Fibroblast of pulmonary artery (primary cell): ENCODE measurements at regions not wholly inside any gene's neighbourhood (a gene's known extent, or its start where the extent isn't known, plus 50 kb on each side); places are given as distances from the start of the nearest gene placed in this dataset.

Experiments used
- DNase-seq: peaks from one replicate; pipeline ENCODE4 v3.0.0-alpha.2; 2010; ENCODE audit warnings: low read depth
- H3K4me3 ChIP-seq: replicated peaks from 2 replicates; pipeline ENCODE4 v1.5.1; 2011; ENCODE audit warnings: low read depth, mild to moderate bottlenecking, control low read depth, low read length, moderate library complexity
- CTCF ChIP-seq: IDR thresholded peaks from 2 replicates; pipeline ENCODE4 v1.5.1; 2011; ENCODE audit warnings: mild to moderate bottlenecking, control low read depth, low read length, inconsistent platforms; ENCODE audit errors: missing control alignments

DNA sequence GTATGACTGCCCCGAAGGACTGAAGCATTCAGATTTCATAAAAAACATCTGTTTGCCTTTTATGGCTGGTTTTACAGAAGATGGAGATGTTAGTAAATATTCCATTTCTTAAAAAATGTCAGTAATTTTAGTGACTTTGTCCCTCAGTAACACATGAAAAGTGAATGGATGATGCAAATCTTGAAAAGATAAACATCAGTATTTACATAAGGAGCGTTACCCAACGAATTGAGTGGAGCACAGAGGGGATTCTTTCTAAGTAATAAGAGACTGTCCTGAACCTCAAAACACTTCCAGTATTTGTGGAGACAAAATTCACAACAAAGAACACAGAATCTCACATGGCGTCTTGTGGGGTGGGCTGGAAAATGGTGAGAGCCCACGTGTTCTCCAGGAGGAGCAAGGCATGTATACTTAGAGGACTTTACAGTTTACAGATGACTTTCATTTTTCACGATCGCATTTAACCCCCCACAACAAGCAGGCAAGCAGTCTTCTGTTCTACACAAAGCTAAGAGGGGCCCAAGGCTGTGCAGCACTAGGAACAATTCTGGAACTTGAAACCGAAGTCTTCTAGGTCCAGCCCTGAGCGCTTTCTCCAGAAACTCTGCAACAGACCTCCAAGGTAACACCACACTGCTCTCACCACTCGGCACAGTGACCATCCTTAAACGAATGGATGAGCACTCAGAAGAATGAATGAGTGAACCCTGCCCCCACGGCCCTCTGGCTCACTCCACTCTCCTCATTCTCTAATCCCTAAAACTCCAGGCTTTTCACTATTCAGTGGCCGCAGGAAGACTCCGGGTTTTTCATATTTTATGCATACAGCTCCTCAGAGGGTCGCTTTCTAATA is 709.8 kb downstream of the UQCRFS1 start:
- H3K4me3 ChIP-seq, result no peak overlapping the region
- DNase-seq, result no peak
- TF ChIP-seq CTCF, result no peak

DNA sequence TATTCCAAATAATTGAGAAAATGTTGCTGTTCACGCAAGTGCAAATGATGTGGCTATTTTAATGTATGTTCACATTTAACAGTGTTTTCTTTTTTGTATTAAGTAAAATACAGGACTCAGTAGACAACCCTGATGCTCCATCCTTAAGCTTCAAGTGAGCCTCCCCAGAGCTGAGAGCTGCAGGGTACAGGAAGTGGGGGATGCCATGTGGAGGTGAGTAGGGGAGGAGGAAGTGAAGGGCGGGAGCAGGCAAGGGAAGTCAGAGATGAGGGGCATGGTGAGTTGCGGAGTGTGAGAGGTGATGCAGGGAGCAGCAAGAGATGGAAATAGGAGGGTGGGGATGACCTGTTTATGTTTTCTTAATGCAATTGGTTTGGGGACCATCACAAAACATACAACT is 711.0 kb downstream of the UQCRFS1 start:
- no peak for TF ChIP-seq CTCF
- no peak for DNase-seq
- H3K4me3 ChIP-seq, result no peak overlapping the region

GRCh38 chr19:28500982-28501630 is 711.8 kb downstream of the UQCRFS1 start:
- no peak for TF ChIP-seq CTCF
- no peak for DNase-seq

GRCh38 chr19:28500296-28500695 is 712.7 kb downstream of the UQCRFS1 start:
- no peak overlapping the region for H3K4me3 ChIP-seq
- peak; percentile 2 for DNase-seq
- TF ChIP-seq CTCF, result no peak

More at GRCh38 chr19:28500982-28501630, 711.8 kb downstream of the UQCRFS1 start:
- no peak overlapping the region for H3K4me3 ChIP-seq

- no peak overlapping the region for H3K4me3 ChIP-seq
- no peak for DNase-seq
- no peak for TF ChIP-seq CTCF
These were observed 714.5 kb downstream of the UQCRFS1 start for GRCh38 chr19:28498404-28498976.

DNA sequence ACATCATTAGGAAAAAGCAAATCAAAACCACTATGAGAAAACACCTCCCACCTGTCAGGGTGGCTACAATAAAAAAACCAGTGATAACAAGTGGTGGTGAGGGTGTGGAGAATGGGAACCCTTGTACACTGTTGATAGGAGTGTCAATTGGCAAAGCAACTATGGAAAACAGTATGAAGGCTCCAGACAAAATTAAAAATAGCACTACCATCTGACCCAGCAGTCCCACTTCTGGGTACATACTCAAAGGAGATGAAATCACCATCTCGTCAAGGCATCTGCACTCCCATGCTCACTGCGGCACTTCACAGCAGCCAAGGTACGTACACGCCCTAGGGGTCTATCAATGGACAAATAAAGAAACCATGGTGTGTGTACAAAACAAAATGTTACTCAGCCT is 715.1 kb downstream of the UQCRFS1 start:
- DNase-seq, result no peak
- TF ChIP-seq CTCF, result no peak
- no peak overlapping the region for H3K4me3 ChIP-seq
